ENCODE measurements at regions not wholly inside any gene's neighbourhood (a gene's known extent, or its start where the extent isn't known, plus 50 kb on each side); places are given as distances from the start of the nearest gene placed in this dataset.

DNA sequence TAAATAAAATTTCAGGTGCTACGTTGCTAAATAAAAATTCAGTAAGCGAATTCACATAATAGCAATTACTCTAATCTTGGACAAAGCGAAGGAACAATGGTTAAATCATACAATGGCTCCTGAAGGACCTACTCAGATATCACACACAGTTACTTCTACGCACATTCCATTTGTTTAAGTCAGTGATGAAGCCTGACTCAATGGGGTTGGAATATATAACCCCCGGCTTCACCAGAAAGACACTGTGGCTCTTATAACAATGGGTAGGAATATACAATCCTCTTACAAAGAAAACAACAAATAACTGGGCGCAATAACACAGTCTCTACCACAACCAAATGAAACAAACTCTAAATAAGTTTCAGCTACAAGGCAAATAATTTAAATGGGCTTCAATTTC is 349.5 kb downstream of the IRS1 start:
- Mint-ChIP-seq H3K4me1 (ENCODE audit: low read depth) (no peaks in the 10 kb centered on the region), H3K9me3 (peaks cover 9% of the 10 kb centered on the region), H3K4me3 (no peak overlapping the region), H3K27ac (no peak overlapping the region), H3K36me3 (ENCODE audit: low read depth) (no peaks in the 10 kb centered on the region), H3K27me3 (peaks cover 11% of the 10 kb centered on the region)
- CTCF ChIA-PET, result no interaction called here
- DNase-seq (no peak), ATAC-seq (ENCODE audit: poor library complexity) (no peak)
- Histone ChIP-seq H3K4me1 (ENCODE audit: insufficient read depth, low read length) (no peaks in the 10 kb centered on the region), H3K4me3 (ENCODE audit: low read length) (no peak overlapping the region), H3K27ac (ENCODE audit: low read depth in 1 of 2, low read length in 2 of 2) (no peak overlapping the region), H3K27me3 (ENCODE audit: control insufficient read depth in 1 of 2, insufficient read depth in 2 of 2, low read length in 2 of 2) (peaks cover 7 to 9% of the 10 kb centered on the region in 2 experiments), H3K9me3 (ENCODE audit: control insufficient read depth in 1 of 2, insufficient read depth in 1 of 2, low read length in 2 of 2) (peaks cover 0 to 10% of the 10 kb centered on the region in 2 experiments), H3K36me3 (ENCODE audit: insufficient read depth, low read length) (no peaks in the 10 kb centered on the region)
- POLR2A ChIA-PET, result no interaction called here
- TF ChIP-seq, protein P1, sequence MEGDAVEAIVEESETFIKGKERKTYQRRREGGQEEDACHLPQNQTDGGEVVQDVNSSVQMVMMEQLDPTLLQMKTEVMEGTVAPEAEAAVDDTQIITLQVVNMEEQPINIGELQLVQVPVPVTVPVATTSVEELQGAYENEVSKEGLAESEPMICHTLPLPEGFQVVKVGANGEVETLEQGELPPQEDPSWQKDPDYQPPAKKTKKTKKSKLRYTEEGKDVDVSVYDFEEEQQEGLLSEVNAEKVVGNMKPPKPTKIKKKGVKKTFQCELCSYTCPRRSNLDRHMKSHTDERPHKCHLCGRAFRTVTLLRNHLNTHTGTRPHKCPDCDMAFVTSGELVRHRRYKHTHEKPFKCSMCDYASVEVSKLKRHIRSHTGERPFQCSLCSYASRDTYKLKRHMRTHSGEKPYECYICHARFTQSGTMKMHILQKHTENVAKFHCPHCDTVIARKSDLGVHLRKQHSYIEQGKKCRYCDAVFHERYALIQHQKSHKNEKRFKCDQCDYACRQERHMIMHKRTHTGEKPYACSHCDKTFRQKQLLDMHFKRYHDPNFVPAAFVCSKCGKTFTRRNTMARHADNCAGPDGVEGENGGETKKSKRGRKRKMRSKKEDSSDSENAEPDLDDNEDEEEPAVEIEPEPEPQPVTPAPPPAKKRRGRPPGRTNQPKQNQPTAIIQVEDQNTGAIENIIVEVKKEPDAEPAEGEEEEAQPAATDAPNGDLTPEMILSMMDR (IDR thresholded peaks at IDR 0.05), result no peak
- intact Hi-C loops (cut with DNase I, micrococcal nuclease), result no loop called here

DNA sequence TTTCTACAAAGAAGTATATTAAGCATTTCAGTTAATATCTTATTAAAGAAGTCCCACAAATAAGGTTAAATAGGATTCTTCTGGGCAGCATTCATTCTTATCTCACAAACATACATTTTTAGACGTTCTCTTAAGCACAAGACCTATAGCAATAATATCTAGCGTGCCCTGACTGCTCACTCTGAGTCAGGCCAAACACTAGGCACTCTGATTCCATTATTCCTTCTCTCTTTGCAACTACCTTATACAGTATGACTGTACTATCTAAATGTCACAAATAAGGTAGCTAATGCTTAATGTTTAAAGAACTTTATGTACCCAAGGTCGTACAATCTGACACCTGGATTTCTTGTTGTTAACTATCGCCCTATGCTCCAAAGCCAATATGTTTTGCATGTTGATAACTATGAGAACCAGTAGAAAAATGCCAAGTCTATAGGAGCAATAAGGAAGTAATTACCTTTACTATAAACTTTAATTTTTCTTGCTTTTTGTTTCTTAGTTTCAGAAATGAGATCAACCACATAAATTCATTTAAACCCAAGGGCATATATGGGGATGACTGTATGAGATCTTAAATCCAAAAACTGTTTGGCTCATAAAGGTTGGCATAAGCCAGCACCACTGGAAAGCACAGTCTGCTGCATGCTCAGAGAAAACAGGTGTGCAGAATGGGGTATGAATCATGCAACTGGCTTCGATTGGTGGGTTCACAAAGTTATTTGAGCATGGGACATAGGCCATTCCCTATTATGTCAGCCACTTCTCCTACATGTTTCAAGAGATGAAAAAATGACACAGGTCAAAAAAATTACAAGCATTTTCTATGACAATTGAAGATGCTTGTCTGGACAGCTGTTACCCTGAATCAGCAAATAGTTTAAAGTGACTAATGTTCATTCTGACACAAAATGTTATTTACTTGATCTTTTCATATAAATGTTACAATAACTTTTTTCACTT is 352.0 kb downstream of the IRS1 start:
- POLR2A ChIA-PET, result no interaction called here
- Histone ChIP-seq H3K27me3 (ENCODE audit: control insufficient read depth in 1 of 2, insufficient read depth in 2 of 2, low read length in 2 of 2) (peaks cover 0 to 7% of the 10 kb centered on the region in 2 experiments), H3K4me1 (ENCODE audit: insufficient read depth, low read length) (no peaks in the 10 kb centered on the region), H3K4me3 (ENCODE audit: low read length) (no peak overlapping the region), H3K36me3 (ENCODE audit: insufficient read depth, low read length) (no peaks in the 10 kb centered on the region), H3K27ac (ENCODE audit: low read depth in 1 of 2, low read length in 2 of 2) (no peak overlapping the region), H3K9me3 (ENCODE audit: control insufficient read depth in 1 of 2, insufficient read depth in 1 of 2, low read length in 2 of 2) (no peaks in the 10 kb centered on the region)
- peaks cover 5% of the 10 kb centered on the region for H3K9me3 Mint-ChIP-seq
- intact Hi-C loops (cut with DNase I, micrococcal nuclease), result no loop called here
- H3K36me3 Mint-ChIP-seq (ENCODE audit: low read depth), result no peaks in the 10 kb centered on the region
- no peak overlapping the region for H3K4me3 Mint-ChIP-seq
- TF ChIP-seq, protein P1 (IDR thresholded peaks at IDR 0.05), result no peak
- DNase-seq (no peak), ATAC-seq (ENCODE audit: poor library complexity) (no peak)
- H3K27me3 Mint-ChIP-seq, result peaks cover 4% of the 10 kb centered on the region
- no peak overlapping the region for H3K27ac Mint-ChIP-seq
- CTCF ChIA-PET, result no interaction called here
- H3K4me1 Mint-ChIP-seq (ENCODE audit: low read depth), result no peaks in the 10 kb centered on the region

DNA sequence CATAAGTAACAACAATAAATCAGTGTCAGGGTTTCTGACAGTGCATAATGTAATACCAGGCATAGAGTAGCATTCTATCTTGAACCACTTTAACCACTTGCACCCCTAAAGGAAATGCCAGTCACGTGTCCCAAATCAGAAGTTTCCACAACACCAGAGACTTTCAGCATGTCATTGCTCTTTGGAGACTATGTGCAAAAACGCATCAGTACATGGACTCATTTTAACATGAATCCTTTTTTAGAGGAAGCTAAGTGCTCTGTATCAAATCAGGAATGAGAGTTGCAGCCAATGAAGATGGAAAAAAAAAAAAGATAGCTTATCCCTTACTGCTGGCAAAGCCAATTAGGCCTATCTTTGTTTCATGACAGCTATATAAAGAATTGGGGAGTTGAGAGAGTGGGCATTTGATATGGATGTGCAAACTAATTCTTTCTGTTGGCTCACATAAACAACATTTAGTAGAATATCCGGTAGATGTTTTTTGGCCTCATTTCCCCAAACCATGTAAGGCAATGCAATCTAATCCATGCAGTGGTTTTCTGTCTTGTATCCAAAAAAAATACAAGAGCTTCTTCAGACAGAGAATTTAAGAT is 353.1 kb downstream of the IRS1 start:
- Histone ChIP-seq H3K4me3 (ENCODE audit: low read length) (no peak overlapping the region), H3K4me1 (ENCODE audit: insufficient read depth, low read length) (no peaks in the 10 kb centered on the region), H3K27me3 (ENCODE audit: control insufficient read depth in 1 of 2, insufficient read depth in 2 of 2, low read length in 2 of 2) (peaks cover 0 to 7% of the 10 kb centered on the region in 2 experiments), H3K9me3 (ENCODE audit: control insufficient read depth in 1 of 2, insufficient read depth in 1 of 2, low read length in 2 of 2) (no peaks in the 10 kb centered on the region), H3K36me3 (ENCODE audit: insufficient read depth, low read length) (no peaks in the 10 kb centered on the region), H3K27ac (ENCODE audit: low read depth in 1 of 2, low read length in 2 of 2) (no peak overlapping the region)
- Mint-ChIP-seq H3K4me3 (no peak overlapping the region), H3K27me3 (peaks cover 4% of the 10 kb centered on the region), H3K36me3 (ENCODE audit: low read depth) (no peaks in the 10 kb centered on the region), H3K4me1 (ENCODE audit: low read depth) (no peaks in the 10 kb centered on the region), H3K27ac (no peak overlapping the region), H3K9me3 (no peaks in the 10 kb centered on the region)
- intact Hi-C loops (cut with DNase I, micrococcal nuclease), result no loop called here
- no peak for ATAC-seq (ENCODE audit: poor library complexity)
- POLR2A ChIA-PET, result no interaction called here
- CTCF ChIA-PET, result no interaction called here
- no peak for DNase-seq
- TF ChIP-seq, protein P1 (IDR thresholded peaks at IDR 0.05), result no peak
